Glutamatergic neuron (in vitro differentiated cells): ENCODE measurements at regions not wholly inside any gene's neighbourhood (a gene's known extent, or its start where the extent isn't known, plus 50 kb on each side); places are given as distances from the start of the nearest gene placed in this dataset.

Source experiments
- DNase-seq: peaks from one replicate; pipeline ENCODE4 v3.0.0; 2022
- H3K27ac Mint-ChIP-seq: one replicate; pipeline ENCODE4 v1.8.0; 2020; ENCODE audit warnings: mild to moderate bottlenecking, mixed read lengths, inconsistent platforms; ENCODE audit not compliant: unreplicated experiment
- H3K27me3 Mint-ChIP-seq: one replicate; pipeline ENCODE4 v1.8.0; 2020; ENCODE audit warnings: mild to moderate bottlenecking, moderate library complexity, mixed read lengths, inconsistent platforms; ENCODE audit not compliant: unreplicated experiment
- H3K36me3 Mint-ChIP-seq: one replicate; pipeline ENCODE4 v1.8.0; 2020; ENCODE audit warnings: mild to moderate bottlenecking, mixed read lengths, inconsistent platforms; ENCODE audit not compliant: unreplicated experiment
- H3K4me1 Mint-ChIP-seq: one replicate; pipeline ENCODE4 v1.8.0; 2020; ENCODE audit warnings: mild to moderate bottlenecking, low read depth, mixed read lengths, inconsistent platforms; ENCODE audit not compliant: unreplicated experiment
- H3K4me3 Mint-ChIP-seq: one replicate; pipeline ENCODE4 v1.8.0; 2020; ENCODE audit warnings: mild to moderate bottlenecking, mixed read lengths, inconsistent platforms; ENCODE audit not compliant: unreplicated experiment
- H3K9me3 Mint-ChIP-seq: one replicate; pipeline ENCODE4 v1.8.0; 2020; ENCODE audit warnings: mild to moderate bottlenecking, moderate library complexity, mixed read lengths, inconsistent platforms; ENCODE audit not compliant: unreplicated experiment
- TF ChIP-seq, protein P1 (sequence below): fragments of 200-600 bp; sonication (generic); IDR thresholded peaks from one replicate; pipeline ENCODE4 v1.5.0; 2021; ENCODE audit not compliant: partially characterized antibody, unreplicated experiment

DNA sequence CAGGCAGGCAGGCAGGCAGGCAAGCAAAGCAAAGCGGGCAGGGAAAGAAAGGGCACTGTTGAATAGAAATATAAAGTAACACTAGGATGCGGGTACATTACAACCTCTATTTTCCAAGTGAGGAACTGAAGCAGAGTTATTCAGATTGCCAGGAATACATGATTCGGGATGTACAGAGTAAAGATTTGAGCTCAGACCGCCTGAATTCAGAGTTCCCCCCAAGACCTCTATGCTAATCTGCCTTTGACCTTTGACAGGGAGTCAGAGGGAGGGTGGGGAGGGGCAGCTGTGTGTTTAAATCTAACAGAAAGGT, 271.9 kb upstream of the SMIM31 start:
- peaks cover 2% of the 10 kb centered on the region for H3K27me3 Mint-ChIP-seq
- H3K9me3 Mint-ChIP-seq = no peaks in the 10 kb centered on the region
- no peak overlapping the region for H3K4me3 Mint-ChIP-seq
- TF ChIP-seq, protein P1, sequence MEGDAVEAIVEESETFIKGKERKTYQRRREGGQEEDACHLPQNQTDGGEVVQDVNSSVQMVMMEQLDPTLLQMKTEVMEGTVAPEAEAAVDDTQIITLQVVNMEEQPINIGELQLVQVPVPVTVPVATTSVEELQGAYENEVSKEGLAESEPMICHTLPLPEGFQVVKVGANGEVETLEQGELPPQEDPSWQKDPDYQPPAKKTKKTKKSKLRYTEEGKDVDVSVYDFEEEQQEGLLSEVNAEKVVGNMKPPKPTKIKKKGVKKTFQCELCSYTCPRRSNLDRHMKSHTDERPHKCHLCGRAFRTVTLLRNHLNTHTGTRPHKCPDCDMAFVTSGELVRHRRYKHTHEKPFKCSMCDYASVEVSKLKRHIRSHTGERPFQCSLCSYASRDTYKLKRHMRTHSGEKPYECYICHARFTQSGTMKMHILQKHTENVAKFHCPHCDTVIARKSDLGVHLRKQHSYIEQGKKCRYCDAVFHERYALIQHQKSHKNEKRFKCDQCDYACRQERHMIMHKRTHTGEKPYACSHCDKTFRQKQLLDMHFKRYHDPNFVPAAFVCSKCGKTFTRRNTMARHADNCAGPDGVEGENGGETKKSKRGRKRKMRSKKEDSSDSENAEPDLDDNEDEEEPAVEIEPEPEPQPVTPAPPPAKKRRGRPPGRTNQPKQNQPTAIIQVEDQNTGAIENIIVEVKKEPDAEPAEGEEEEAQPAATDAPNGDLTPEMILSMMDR = no peak
- no peak overlapping the region for H3K27ac Mint-ChIP-seq
- no peaks in the 10 kb centered on the region for H3K36me3 Mint-ChIP-seq
- peaks cover 9% of the 10 kb centered on the region for H3K4me1 Mint-ChIP-seq
- DNase-seq = no peak

DNA sequence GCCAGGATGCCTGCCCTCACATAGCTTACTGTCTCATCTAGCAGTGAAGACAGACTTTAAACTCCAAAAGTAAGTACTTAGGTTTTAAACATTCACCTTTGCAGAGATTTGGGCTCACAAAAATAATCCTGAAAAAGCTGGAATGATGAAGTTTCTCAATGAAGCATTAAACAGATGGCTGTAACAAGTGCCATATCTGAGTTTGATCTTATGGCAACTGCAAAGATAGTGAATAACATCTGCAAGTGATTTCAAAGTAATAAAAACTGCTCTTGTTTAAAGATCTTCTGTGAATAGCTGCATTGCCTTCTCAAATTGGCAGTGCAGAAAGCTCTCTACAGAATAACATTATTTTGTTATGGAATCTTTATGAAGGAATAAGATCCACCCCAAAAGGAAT, 271.2 kb upstream of the SMIM31 start:
- H3K4me1 Mint-ChIP-seq = peaks cover 9% of the 10 kb centered on the region
- no peak overlapping the region for H3K27ac Mint-ChIP-seq
- TF ChIP-seq, protein P1 = no peak
- no peaks in the 10 kb centered on the region for H3K9me3 Mint-ChIP-seq
- H3K4me3 Mint-ChIP-seq = no peak overlapping the region
- DNase-seq = no peak
- H3K27me3 Mint-ChIP-seq = peaks cover 3% of the 10 kb centered on the region
- no peaks in the 10 kb centered on the region for H3K36me3 Mint-ChIP-seq

GRCh38 chr4:164483711-164484110, 270.2 kb upstream of the SMIM31 start:
- H3K27ac Mint-ChIP-seq = no peak overlapping the region

GRCh38 chr4:164484551-164484950, 269.4 kb upstream of the SMIM31 start:
- TF ChIP-seq, protein P1 = no peak
- no peak overlapping the region for H3K4me3 Mint-ChIP-seq
- DNase-seq = no peak
- H3K27me3 Mint-ChIP-seq = peaks cover 3% of the 10 kb centered on the region
- H3K36me3 Mint-ChIP-seq = no peaks in the 10 kb centered on the region
- H3K27ac Mint-ChIP-seq = no peak overlapping the region
- H3K4me1 Mint-ChIP-seq = no peaks in the 10 kb centered on the region
- no peaks in the 10 kb centered on the region for H3K9me3 Mint-ChIP-seq

More at GRCh38 chr4:164483711-164484110, 270.2 kb upstream of the SMIM31 start:
- TF ChIP-seq, protein P1 = no peak
- H3K9me3 Mint-ChIP-seq = no peaks in the 10 kb centered on the region
- H3K36me3 Mint-ChIP-seq = no peaks in the 10 kb centered on the region
- DNase-seq = no peak
- H3K27me3 Mint-ChIP-seq = peaks cover 3% of the 10 kb centered on the region
- peaks cover 3% of the 10 kb centered on the region for H3K4me1 Mint-ChIP-seq
- no peak overlapping the region for H3K4me3 Mint-ChIP-seq

GRCh38 chr4:164485136-164485535, 268.8 kb upstream of the SMIM31 start:
- Mint-ChIP-seq H3K27me3 (peaks cover 3% of the 10 kb centered on the region), H3K9me3 (no peaks in the 10 kb centered on the region), H3K36me3 (no peaks in the 10 kb centered on the region), H3K27ac (no peak overlapping the region), H3K4me3 (no peak overlapping the region), H3K4me1 (no peaks in the 10 kb centered on the region)
- DNase-seq = no peak
- TF ChIP-seq, protein P1 = no peak
